ENCODE measurements at regions not wholly inside any gene's neighbourhood (a gene's known extent, or its start where the extent isn't known, plus 50 kb on each side); places are given as distances from the start of the nearest gene placed in this dataset.

GRCh38 chr1:232521660-232522059 lies 108.3 kb downstream of the SIPA1L2 start:
- TF ChIP-seq CTCF (conservative IDR thresholded peaks at IDR 0.05; ENCODE audit: low read depth, low read length) (no peak), EZH2 (IDR thresholded peaks at IDR 0.05; ENCODE audit: low read length, unreplicated experiment) (no peak), EZH2phosphoT487 (IDR thresholded peaks at IDR 0.05; ENCODE audit: borderline replicate concordance, low read length) (no peak)

All from PC-3 (cell line).